KMS-11 (cell line): ENCODE measurements at regions not wholly inside any gene's neighbourhood (a gene's known extent, or its start where the extent isn't known, plus 50 kb on each side); places are given as distances from the start of the nearest gene placed in this dataset.

Experiments
- H2AFZ ChIP-seq: fragments of 200-600 bp; sonication (generic); 2 replicates; pipeline ENCODE4 v1.6.1; 2016; ENCODE audit warnings: antibody characterized with exemption, mixed run types, low read depth
- H3K27ac ChIP-seq: fragments of 200-600 bp; sonication (generic); 2 replicates; pipeline ENCODE4 v1.6.1; 2016; ENCODE audit warnings: mild to moderate bottlenecking, mixed run types
- H3K27me3 ChIP-seq: fragments of 200-600 bp; sonication (generic); 2 replicates; pipeline ENCODE4 v1.6.1; 2017; ENCODE audit warnings: mild to moderate bottlenecking, low read depth, mixed run types, moderate library complexity; ENCODE audit not compliant: insufficient read depth
- H3K36me3 ChIP-seq: fragments of 200-600 bp; sonication (generic); 2 replicates; pipeline ENCODE4 v1.6.1; 2017; ENCODE audit warnings: mild to moderate bottlenecking, mixed run types; ENCODE audit not compliant: insufficient read depth
- H3K4me1 ChIP-seq: fragments of 200-600 bp; sonication (generic); 2 replicates; pipeline ENCODE4 v1.6.1; 2016; ENCODE audit warnings: mild to moderate bottlenecking, low read depth, mixed run types; ENCODE audit not compliant: poor library complexity, severe bottlenecking
- H3K4me2 ChIP-seq: fragments of 200-600 bp; sonication (generic); 2 replicates; pipeline ENCODE4 v1.7.0; 2016; ENCODE audit warnings: mild to moderate bottlenecking, mixed run types
- H3K4me3 ChIP-seq: fragments of 200-600 bp; sonication (generic); IDR thresholded peaks from 2 replicates; pipeline ENCODE4 v1.6.1; 2017; ENCODE audit warnings: low read depth, low read length, mixed read lengths; ENCODE audit not compliant: insufficient read depth
- H3K79me2 ChIP-seq: fragments of 200-600 bp; sonication (generic); 2 replicates; pipeline ENCODE4 v1.6.1; 2016; ENCODE audit warnings: low read depth, mixed run types; ENCODE audit not compliant: insufficient read depth
- H3K9ac ChIP-seq: fragments of 200-600 bp; sonication (generic); 2 replicates; pipeline ENCODE4 v1.6.1; 2016; ENCODE audit warnings: mild to moderate bottlenecking, mixed run types
- H4K20me1 ChIP-seq: fragments of 200-600 bp; sonication (generic); 2 replicates; pipeline ENCODE4 v1.6.1; 2016; ENCODE audit warnings: mild to moderate bottlenecking, mixed run types; ENCODE audit not compliant: insufficient read depth
- CTCF ChIP-seq: fragments of 200-600 bp; sonication (generic); conservative IDR thresholded peaks from 2 replicates; pipeline ENCODE4 v1.6.1; 2017; ENCODE audit warnings: low read depth, mild to moderate bottlenecking, antibody characterized with exemption, low read length, moderate library complexity, mixed read lengths

- Histone ChIP-seq H3K27ac (no peak overlapping the region), H3K36me3 (no peaks in the 10 kb centered on the region), H3K9ac (no peak overlapping the region), H2AFZ (no peak overlapping the region), H3K27me3 (no peaks in the 10 kb centered on the region; the same call in 1 of the 2 replicates), H3K4me3 (no peak overlapping the region), H3K4me1 (no peaks in the 10 kb centered on the region), H3K4me2 (no peak overlapping the region), H4K20me1 (no peaks in the 10 kb centered on the region), H3K79me2 (no peaks in the 10 kb centered on the region)
- TF ChIP-seq CTCF = peak; percentile 90
Observed at GRCh38 chr5:138641547-138642298, 66.5 kb upstream of the HSPA9 start.

DNA sequence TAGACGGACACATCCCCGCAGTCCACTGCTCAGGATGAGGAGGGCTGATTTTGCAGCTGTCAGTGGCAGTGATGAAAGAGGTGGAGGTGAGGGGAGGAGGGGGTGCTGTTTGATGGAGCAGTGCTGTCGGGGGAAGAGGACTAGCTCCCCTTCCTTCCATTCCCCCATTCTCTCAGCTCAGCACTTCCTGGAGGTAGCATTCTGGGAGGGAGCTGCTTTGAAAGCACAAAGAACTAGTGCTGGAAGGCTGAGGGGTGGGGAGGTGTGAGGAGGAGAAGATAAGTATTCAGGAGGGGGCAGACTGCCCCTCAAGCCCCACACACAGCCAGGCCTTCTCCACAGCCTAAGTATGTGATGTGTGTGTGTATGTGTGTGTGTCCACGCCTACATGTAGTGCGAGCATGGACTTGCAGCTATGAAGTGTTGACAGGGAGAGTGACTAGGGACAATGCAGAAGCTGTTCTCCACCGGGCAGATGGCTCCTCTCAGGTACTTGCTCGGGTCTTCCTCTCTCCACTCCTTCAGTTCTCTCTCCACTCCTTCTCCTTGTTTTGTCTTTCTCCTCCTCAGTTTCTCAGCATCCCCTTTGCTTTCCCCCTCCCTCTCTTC is 65.5 kb upstream of the HSPA9 start:
- Histone ChIP-seq H3K27ac (no peak overlapping the region), H3K36me3 (no peaks in the 10 kb centered on the region), H3K4me2 (no peak overlapping the region), H3K79me2 (no peaks in the 10 kb centered on the region), H2AFZ (no peak overlapping the region), H3K27me3 (no peaks in the 10 kb centered on the region; the same call in 1 of the 2 replicates), H4K20me1 (no peaks in the 10 kb centered on the region), H3K9ac (no peak overlapping the region), H3K4me1 (no peaks in the 10 kb centered on the region), H3K4me3 (no peak overlapping the region)
- TF ChIP-seq CTCF = no peak

DNA sequence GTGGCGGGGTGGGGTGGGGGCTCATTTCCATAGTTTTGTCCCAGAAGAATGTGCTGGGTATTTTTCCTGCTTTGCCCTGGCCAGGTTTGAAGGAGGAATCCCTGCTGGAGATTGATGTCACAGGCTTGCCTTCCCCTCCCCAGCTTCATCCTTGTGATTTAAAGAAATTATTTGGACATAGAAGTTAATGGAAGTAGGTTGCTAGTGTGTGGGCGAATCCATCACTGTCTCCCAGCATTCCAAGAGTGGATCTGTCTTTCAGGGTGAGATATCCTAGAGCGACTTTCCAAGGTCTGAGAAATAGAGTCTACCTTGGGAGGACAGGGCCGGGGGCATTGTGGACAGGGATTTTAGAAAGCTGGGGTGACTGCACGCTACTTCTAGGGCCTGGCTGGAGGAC is 64.9 kb upstream of the HSPA9 start:
- H2AFZ ChIP-seq = no peak overlapping the region
- no peak for TF ChIP-seq CTCF
- H3K36me3 ChIP-seq = no peaks in the 10 kb centered on the region
- H3K9ac ChIP-seq = no peak overlapping the region
- no peak overlapping the region for H3K27ac ChIP-seq
- H3K4me2 ChIP-seq = no peak overlapping the region
- H3K79me2 ChIP-seq = no peaks in the 10 kb centered on the region
- no peak overlapping the region for H3K4me3 ChIP-seq
- H4K20me1 ChIP-seq = no peaks in the 10 kb centered on the region
- no peaks in the 10 kb centered on the region for H3K4me1 ChIP-seq
- H3K27me3 ChIP-seq = no peaks in the 10 kb centered on the region; the same call in 1 of the 2 replicates

DNA sequence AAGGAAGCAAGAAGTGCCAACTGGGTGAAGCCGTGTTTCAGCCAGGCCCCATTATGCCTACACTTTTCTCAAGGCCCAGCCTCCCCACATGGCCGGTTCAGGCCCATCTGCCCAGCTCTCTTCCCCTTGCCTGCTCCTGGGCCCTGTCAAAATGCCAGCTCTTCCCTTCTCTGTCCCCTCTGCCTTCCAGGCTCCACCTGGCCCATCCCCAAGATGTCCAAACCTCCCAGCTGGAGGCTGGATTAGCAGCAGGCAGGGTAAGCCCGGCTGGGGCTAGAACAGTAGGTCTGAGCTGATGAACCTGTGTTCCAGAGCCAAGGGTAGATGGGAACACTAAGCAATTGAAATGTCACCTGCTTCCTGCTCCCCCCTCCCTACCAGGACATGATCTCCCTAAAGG is 64.1 kb upstream of the HSPA9 start:
- no peak overlapping the region for H3K27ac ChIP-seq
- no peak for TF ChIP-seq CTCF
- H3K27me3 ChIP-seq = no peaks in the 10 kb centered on the region; the same call in 1 of the 2 replicates
- no peak overlapping the region for H3K4me2 ChIP-seq
- H2AFZ ChIP-seq = no peak overlapping the region
- no peaks in the 10 kb centered on the region for H4K20me1 ChIP-seq
- H3K4me3 ChIP-seq = no peak overlapping the region
- H3K9ac ChIP-seq = no peak overlapping the region
- H3K79me2 ChIP-seq = no peaks in the 10 kb centered on the region
- no peaks in the 10 kb centered on the region for H3K36me3 ChIP-seq
- H3K4me1 ChIP-seq = no peaks in the 10 kb centered on the region
